ENCODE measurements at regions not wholly inside any gene's neighbourhood (a gene's known extent, or its start where the extent isn't known, plus 50 kb on each side); places are given as distances from the start of the nearest gene placed in this dataset.
"Not testable (repeated sequence)": the region's sequence is repeated elsewhere in the genome, so short reads cannot be mapped to it uniquely, and the experiment has no call there.

GRCh38 chr9:80701061-80701460, 988.3 kb downstream of the TLE1 start:
- no peak for DNase-seq (ENCODE audit: low spot score in 2 of 2)
- FAIRE-seq = no peak

DNA sequence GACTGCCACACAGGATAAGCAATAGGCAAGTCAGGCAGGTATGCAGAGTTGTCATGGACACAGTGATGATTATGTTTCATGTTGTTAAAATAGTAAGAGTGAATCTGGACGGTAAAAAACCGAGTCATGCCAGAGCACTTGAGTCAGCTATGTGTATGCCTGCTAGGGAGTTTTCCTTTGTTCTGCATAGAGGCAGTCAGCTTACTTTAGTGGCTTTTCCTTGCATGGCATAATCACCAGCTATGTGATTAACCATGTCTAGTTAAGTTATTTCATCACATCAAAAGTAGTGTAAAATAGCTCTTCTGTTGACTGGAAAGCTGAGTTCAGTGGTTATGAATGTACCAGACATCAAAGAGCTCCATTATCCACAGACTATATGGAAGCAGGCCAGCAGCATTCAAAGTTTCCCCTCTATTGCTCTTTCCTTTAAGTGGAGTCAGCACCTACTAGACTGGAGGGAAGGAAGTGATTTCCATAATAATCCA, 989.8 kb downstream of the TLE1 start:
- no peak for FAIRE-seq
- no peak for DNase-seq (ENCODE audit: low spot score in 2 of 2)

GRCh38 chr9:80698725-80699410, 990.5 kb downstream of the TLE1 start:
- DNase-seq (ENCODE audit: low spot score in 2 of 2) (no peak), FAIRE-seq (no peak)

- DNase-seq (ENCODE audit: low spot score in 2 of 2) = no peak
- FAIRE-seq = no peak
Observed at GRCh38 chr9:80692751-80693150, 996.6 kb downstream of the TLE1 start.

GRCh38 chr9:80691229-80691628, 998.1 kb downstream of the TLE1 start:
- FAIRE-seq = no peak

GRCh38 chr9:80690349-80690939, 998.9 kb downstream of the TLE1 start:
- DNase-seq (ENCODE audit: low spot score in 2 of 2) = no peak
- no peak for FAIRE-seq

More at GRCh38 chr9:80691229-80691628, 998.1 kb downstream of the TLE1 start:
- DNase-seq (ENCODE audit: low spot score in 2 of 2) = no peak

DNA sequence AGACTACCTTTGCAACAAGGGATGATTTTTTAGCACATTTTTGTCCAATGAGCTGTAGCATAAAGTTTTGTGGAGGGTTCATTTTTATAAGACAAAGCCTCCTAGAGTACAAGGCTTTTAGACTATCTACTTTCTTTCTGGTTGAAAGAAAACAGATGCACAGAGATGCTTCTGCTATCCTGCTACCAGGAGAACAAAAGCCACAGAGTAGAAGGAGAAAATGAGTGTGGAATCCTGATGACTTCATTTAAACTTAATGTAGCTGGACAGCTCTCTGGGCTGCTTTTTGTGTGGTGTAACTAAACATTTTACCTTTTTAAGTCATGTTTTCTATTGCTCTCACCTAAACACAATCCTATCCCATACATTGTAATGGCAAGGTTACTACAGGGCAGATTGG, 1009.4 kb downstream of the TLE1 start:
- FAIRE-seq = no peak

GRCh38 chr9:80678906-80679305, 1010.4 kb downstream of the TLE1 start:
- FAIRE-seq = no peak

More for the DNA sequence above, 1009.4 kb downstream of the TLE1 start:
- DNase-seq (ENCODE audit: low spot score in 2 of 2) = no peak

GRCh38 chr9:80673496-80673895, 1015.9 kb downstream of the TLE1 start:
- DNase-seq (ENCODE audit: low spot score in 2 of 2) = no peak
- no peak for FAIRE-seq

More at GRCh38 chr9:80678906-80679305, 1010.4 kb downstream of the TLE1 start:
- no peak for DNase-seq (ENCODE audit: low spot score in 2 of 2)

DNA sequence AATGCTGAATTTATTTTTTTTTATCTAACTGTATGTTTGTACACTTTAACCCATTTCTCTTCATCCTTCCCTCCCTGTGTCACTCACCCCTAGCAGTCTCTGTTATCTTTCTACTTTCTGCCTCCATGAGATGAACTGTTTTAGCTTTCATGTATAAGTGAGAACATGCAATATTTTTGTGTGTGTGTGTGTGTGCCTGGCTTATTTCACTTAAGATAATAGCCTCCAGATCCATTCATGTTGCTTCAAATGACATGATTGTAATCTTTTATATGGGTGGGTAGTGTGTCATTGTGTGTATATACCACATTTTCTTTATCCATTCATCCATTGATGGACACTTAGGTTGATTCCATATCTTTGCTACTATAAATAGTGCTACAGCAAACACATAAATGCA, 1023.9 kb downstream of the TLE1 start:
- DNase-seq (ENCODE audit: low spot score in 2 of 2) (no peak), FAIRE-seq (no peak)

- FAIRE-seq (no peak), DNase-seq (ENCODE audit: low spot score in 2 of 2) (no peak)
Observed at GRCh38 chr9:80664327-80665210, 1024.8 kb downstream of the TLE1 start.

DNA sequence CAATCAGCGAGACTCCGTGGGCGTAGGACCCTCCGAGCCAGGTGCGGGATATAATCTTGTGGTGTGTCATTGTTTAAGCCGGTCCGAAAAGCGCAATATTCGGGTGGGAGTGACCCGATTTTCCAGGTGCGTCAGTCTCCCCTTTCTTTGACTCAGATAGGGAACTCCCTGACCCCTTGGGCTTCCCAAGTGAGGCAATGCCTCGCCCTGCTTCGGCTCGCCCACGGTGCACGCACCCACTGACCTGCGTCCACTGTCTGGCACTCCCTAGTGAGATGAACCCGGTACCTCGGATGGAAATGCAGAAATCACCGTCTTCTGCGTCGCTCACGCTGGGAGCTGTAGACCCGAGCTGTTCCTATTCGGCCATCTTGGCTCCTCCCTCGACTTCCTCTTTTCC, 1029.6 kb downstream of the TLE1 start:
- not testable (repeated sequence) for DNase-seq (ENCODE audit: low spot score in 2 of 2); FAIRE-seq

DNA sequence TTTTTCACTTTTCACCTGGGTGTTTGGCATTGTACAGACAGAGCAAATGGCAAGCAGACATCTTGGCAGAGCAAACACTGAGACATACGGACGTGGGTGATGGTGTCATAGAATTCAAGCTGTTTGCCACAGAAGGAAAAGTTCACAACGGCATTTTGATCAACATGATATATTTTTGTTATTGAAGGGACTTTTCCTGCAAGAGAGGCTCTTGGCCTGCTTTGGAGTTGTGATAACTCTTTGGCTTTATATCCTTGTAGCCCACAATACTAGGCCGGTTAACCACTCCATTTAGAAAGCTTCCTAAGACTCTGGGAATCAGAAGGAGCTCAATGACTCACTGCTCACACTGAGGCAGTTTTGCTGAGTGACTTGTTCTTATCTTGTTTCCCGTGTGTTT, 1038.3 kb downstream of the TLE1 start:
- DNase-seq (ENCODE audit: low spot score in 2 of 2) (no peak), FAIRE-seq (no peak)

GRCh38 chr9:80649496-80649895, 1039.9 kb downstream of the TLE1 start:
- no peak for FAIRE-seq
- DNase-seq (ENCODE audit: low spot score in 2 of 2) = no peak

- DNase-seq (ENCODE audit: low spot score in 2 of 2) = no peak
Observed at GRCh38 chr9:80649001-80649420, 1040.3 kb downstream of the TLE1 start.

GRCh38 chr9:80648336-80648735, 1041.0 kb downstream of the TLE1 start:
- DNase-seq (ENCODE audit: low spot score in 2 of 2) = no peak
- FAIRE-seq = no peak

More at GRCh38 chr9:80649001-80649420, 1040.3 kb downstream of the TLE1 start:
- FAIRE-seq = no peak

DNA sequence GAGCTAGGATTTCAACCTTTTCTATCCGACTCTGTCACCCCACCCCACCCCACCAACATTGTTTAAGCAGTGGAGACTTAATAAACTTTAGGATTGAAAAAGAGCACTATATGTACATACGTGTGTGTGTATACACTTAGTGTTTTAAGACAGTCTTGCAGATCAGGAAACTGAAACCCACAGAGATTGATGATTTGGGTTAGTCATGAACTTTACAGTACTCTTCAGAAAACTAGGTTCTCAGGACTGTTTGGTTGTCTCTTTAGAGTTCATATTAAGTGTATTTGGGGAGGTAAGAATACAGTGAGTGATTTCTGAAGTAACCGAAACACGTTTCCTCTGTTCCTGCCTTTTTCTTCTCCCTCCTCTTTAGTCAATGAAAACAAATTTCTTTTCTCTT, 1043.1 kb downstream of the TLE1 start:
- FAIRE-seq (no peak), DNase-seq (ENCODE audit: low spot score in 2 of 2) (no peak)

GRCh38 chr9:80644044-80644443, 1045.3 kb downstream of the TLE1 start:
- FAIRE-seq (no peak), DNase-seq (ENCODE audit: low spot score in 2 of 2) (no peak)

DNA sequence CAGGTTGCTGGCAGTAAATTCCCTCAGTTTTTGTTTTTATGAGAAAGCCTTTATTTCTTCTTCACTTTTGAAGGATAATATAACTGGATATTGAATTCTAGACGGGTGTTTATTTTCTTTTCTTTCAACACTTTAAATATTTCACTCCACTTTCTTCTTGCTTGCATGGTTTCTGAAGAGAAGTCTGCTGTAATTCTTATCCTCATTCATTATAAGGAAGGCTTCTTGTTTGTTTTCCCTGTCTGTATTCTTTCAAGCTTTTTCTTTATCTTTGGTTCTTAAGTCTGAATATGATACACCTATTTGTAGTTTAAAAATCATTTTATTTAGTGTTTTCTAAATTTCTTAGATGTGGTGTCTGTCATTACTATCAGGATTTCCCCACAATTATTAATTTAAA, 1054.3 kb downstream of the TLE1 start:
- DNase-seq (ENCODE audit: low spot score in 2 of 2) (no peak), FAIRE-seq (no peak)

GRCh38 chr9:80632041-80632440, 1057.3 kb downstream of the TLE1 start:
- no peak for DNase-seq (ENCODE audit: low spot score in 2 of 2)
- FAIRE-seq = no peak

GRCh38 chr9:80622508-80622907, 1050.7 kb downstream of the TLE4 start:
- no peak for FAIRE-seq
- DNase-seq (ENCODE audit: low spot score in 2 of 2) = no peak

All from frontal cortex (tissue), 3 donors.